H9 (cell line): ENCODE measurements at regions not wholly inside any gene's neighbourhood (a gene's known extent, or its start where the extent isn't known, plus 50 kb on each side); places are given as distances from the start of the nearest gene placed in this dataset.

ENCODE experiments used
- DNase-seq: peaks from one replicate; pipeline ENCODE4 v3.0.0-alpha.2; 2017
- H2AFZ ChIP-seq: one replicate; pipeline ENCODE4 v1.6.1; 2013; ENCODE audit warnings: mild to moderate bottlenecking, low read length, control low read depth, moderate library complexity
- H2AK5ac ChIP-seq: 2 replicates; pipeline ENCODE4 v1.6.1; 2013; ENCODE audit warnings: low read length, control low read depth, mixed read lengths; ENCODE audit not compliant: insufficient read length
- H2BK120ac ChIP-seq: one replicate; pipeline ENCODE4 v1.6.1; 2013; ENCODE audit warnings: low read depth, mild to moderate bottlenecking, low read length, control low read depth, inconsistent platforms; ENCODE audit not compliant: poor library complexity, severe bottlenecking
- H2BK12ac ChIP-seq: 2 replicates; pipeline ENCODE4 v1.6.1; 2013; ENCODE audit warnings: low read length, control low read depth, mixed read lengths, low read depth; ENCODE audit not compliant: insufficient read length
- H2BK15ac ChIP-seq: 2 replicates; pipeline ENCODE4 v1.6.1; 2013; ENCODE audit warnings: low read depth, low read length, control low read depth
- H2BK20ac ChIP-seq: one replicate; pipeline ENCODE4 v1.6.1; 2013; ENCODE audit warnings: low read depth, mild to moderate bottlenecking, low read length, control low read depth, inconsistent platforms; ENCODE audit not compliant: poor library complexity, severe bottlenecking
- H2BK5ac ChIP-seq: 2 replicates; pipeline ENCODE4 v1.6.1; 2013; ENCODE audit warnings: low read length, control low read depth, mixed read lengths; ENCODE audit not compliant: insufficient read length
- H3K14ac ChIP-seq: 2 replicates; pipeline ENCODE4 v1.6.1; 2013; ENCODE audit warnings: low read length, control low read depth; ENCODE audit not compliant: insufficient read depth
- H3K18ac ChIP-seq: 2 replicates; pipeline ENCODE4 v1.6.1; 2013; ENCODE audit warnings: low read depth, mild to moderate bottlenecking, mixed read lengths, low read length, control low read depth; ENCODE audit not compliant: insufficient read length
- H3K23ac ChIP-seq: 2 replicates; pipeline ENCODE4 v1.6.1; 2013; ENCODE audit warnings: low read length, control low read depth, mixed read lengths, low read depth; ENCODE audit not compliant: insufficient read length
- H3K23me2 ChIP-seq: 2 replicates; pipeline ENCODE4 v1.6.1; 2013; ENCODE audit warnings: low read depth, mild to moderate bottlenecking, mixed read lengths, low read length, control low read depth; ENCODE audit not compliant: insufficient read length, poor library complexity, severe bottlenecking
- H3K27ac ChIP-seq: 2 replicates; pipeline ENCODE4 v1.5.1; 2013; ENCODE audit warnings: low read length, control low read depth, mixed read lengths, low read depth; ENCODE audit not compliant: insufficient read length
- H3K27me3 ChIP-seq: 2 replicates; pipeline ENCODE4 v1.6.1; 2013; ENCODE audit warnings: low read length, control low read depth, inconsistent platforms; ENCODE audit not compliant: insufficient read depth
- H3K4ac ChIP-seq: 2 replicates; pipeline ENCODE4 v1.6.1; 2013; ENCODE audit warnings: low read depth, mild to moderate bottlenecking, control low read depth, inconsistent platforms, low read length, moderate library complexity
- H3K4me1 ChIP-seq: 2 replicates; pipeline ENCODE4 v1.6.1; 2013; ENCODE audit warnings: low read length, control low read depth, inconsistent platforms; ENCODE audit not compliant: insufficient read depth
- H3K4me2 ChIP-seq: 2 replicates; pipeline ENCODE4 v1.6.1; 2013; ENCODE audit warnings: low read length, control low read depth, mixed read lengths; ENCODE audit not compliant: insufficient read length, insufficient read depth
- H3K56ac ChIP-seq: 2 replicates; pipeline ENCODE4 v1.6.1; 2013; ENCODE audit warnings: low read depth, mild to moderate bottlenecking, mixed read lengths, low read length, control low read depth; ENCODE audit not compliant: insufficient read length
- H3K79me1 ChIP-seq: 2 replicates; pipeline ENCODE4 v1.6.1; 2013; ENCODE audit warnings: low read depth, mild to moderate bottlenecking, moderate library complexity, low read length, control low read depth, inconsistent platforms; ENCODE audit not compliant: insufficient read depth, poor library complexity, severe bottlenecking
- H3K79me2 ChIP-seq: 2 replicates; pipeline ENCODE4 v1.6.1; 2013; ENCODE audit warnings: low read length, control low read depth, inconsistent platforms; ENCODE audit not compliant: insufficient read depth
- H3K9ac ChIP-seq: 2 replicates; pipeline ENCODE4 v1.6.1; 2013; ENCODE audit warnings: low read length, control low read depth, mixed read lengths; ENCODE audit not compliant: insufficient read length; ENCODE audit errors: extremely low read depth
- H3K9me3 ChIP-seq: one replicate; pipeline ENCODE4 v1.6.1; 2013; ENCODE audit warnings: low read depth, low read length, inconsistent platforms; ENCODE audit not compliant: control insufficient read depth
- H3T11ph ChIP-seq: one replicate; pipeline ENCODE4 v1.6.1; 2013; ENCODE audit warnings: mild to moderate bottlenecking, low read length, control low read depth, inconsistent platforms
- H4K20me1 ChIP-seq: one replicate; pipeline ENCODE4 v1.6.1; 2013; ENCODE audit not compliant: control insufficient read depth, insufficient read length, insufficient read depth
- H4K5ac ChIP-seq: 2 replicates; pipeline ENCODE4 v1.6.1; 2013; ENCODE audit warnings: low read depth, mild to moderate bottlenecking, mixed read lengths, low read length, control low read depth; ENCODE audit not compliant: insufficient read length
- H4K8ac ChIP-seq: replicated peaks from 2 replicates; pipeline ENCODE4 v1.6.1; 2013; ENCODE audit warnings: low read length, control low read depth, mixed read lengths, low read depth; ENCODE audit not compliant: insufficient read length
- H4K91ac ChIP-seq: 2 replicates; pipeline ENCODE4 v1.6.1; 2013; ENCODE audit warnings: low read depth, mild to moderate bottlenecking, moderate library complexity, mixed read lengths, low read length, control low read depth; ENCODE audit not compliant: insufficient read length
- H3K27ac Mint-ChIP-seq, 3 experiments: 2 replicates in 2 of 3; 3 replicates in 1 of 3; pipeline ENCODE4 v1.8.0; 2020 to 2021; ENCODE audit warnings: mixed read lengths in 3 of 3, mild to moderate bottlenecking in 1 of 3, moderate library complexity in 1 of 3
- H3K27me3 Mint-ChIP-seq: 2 replicates; pipeline ENCODE4 v1.8.0; 2021; ENCODE audit warnings: low read depth, mild to moderate bottlenecking, moderate library complexity, mixed read lengths
- H3K36me3 Mint-ChIP-seq, 3 experiments: 2 replicates in 2 of 3; 3 replicates in 1 of 3; pipeline ENCODE4 v1.8.0; 2020 to 2021; ENCODE audit warnings: low read depth in 3 of 3, mixed read lengths in 3 of 3; ENCODE audit not compliant: insufficient read depth in 1 of 3
- H3K4me1 Mint-ChIP-seq, 2 experiments: 2 replicates each; pipeline ENCODE4 v1.8.0; 2020; ENCODE audit warnings: mixed read lengths in 2 of 2
- H3K4me3 Mint-ChIP-seq, 2 experiments: 2 replicates in 1 of 2; 3 replicates in 1 of 2; pipeline ENCODE4 v1.8.0; 2020 to 2021; ENCODE audit warnings: mild to moderate bottlenecking in 2 of 2, mixed read lengths in 2 of 2, moderate library complexity in 1 of 2
- H3K9me3 Mint-ChIP-seq, 2 experiments: 2 replicates in 1 of 2; 3 replicates in 1 of 2; pipeline ENCODE4 v1.8.0; 2020; ENCODE audit warnings: mild to moderate bottlenecking in 2 of 2, mixed read lengths in 2 of 2, moderate library complexity in 1 of 2
- WGBS: extraction: QIAGEN DNeasy Blood & Tissue Kit; methylation state at CpG from one replicate; pipeline ENCODE4 v1.1.7; 2013; ENCODE audit warnings: missing lambda C conversion rate, low lambda C conversion rate, mixed read lengths; ENCODE audit not compliant: insufficient read length; ENCODE audit errors: extremely low coverage; 5-methylcytosine and 5-hydroxymethylcytosine counted together
- TF ChIP-seq, protein P1 (sequence below): fragments of 200-600 bp; sonication (generic); conservative IDR thresholded peaks from 3 replicates; pipeline ENCODE4 v1.8.0; 2021; ENCODE audit warnings: antibody characterized with exemption, mild to moderate bottlenecking

DNA sequence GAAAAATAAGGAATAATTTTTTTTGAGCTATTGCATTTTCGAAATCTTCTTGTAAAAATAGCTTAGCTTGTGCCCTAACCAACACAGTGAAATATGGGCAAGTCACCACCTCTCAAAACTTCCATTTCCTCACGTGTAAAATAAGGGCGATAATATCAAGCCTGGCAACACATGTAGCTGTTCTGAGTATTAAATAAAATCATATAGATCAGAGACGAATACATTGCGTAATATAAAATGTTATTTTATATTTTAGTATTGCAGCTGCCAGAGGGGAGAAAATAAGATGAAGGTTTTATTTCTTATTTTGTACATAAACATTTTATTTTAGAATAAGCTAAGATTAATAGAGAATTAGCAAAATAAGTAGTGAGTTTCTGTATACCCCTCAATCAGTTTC lies 85.9 kb downstream of the C21orf91 start:
- H3K56ac ChIP-seq: no peak overlapping the region
- no peak for DNase-seq
- no peak overlapping the region for H4K5ac ChIP-seq

More for the DNA sequence above, 85.9 kb downstream of the C21orf91 start:
- Histone ChIP-seq H3K4me2 (no peak overlapping the region), H2AFZ (no peak overlapping the region), H3K18ac (no peak overlapping the region), H2BK20ac (no peak overlapping the region), H3K9ac (no peak overlapping the region), H4K8ac (no peak overlapping the region), H3K14ac (no peak overlapping the region), H2AK5ac (no peak overlapping the region), H3K9me3 (no peaks in the 10 kb centered on the region), H2BK5ac (no peak overlapping the region), H3K23ac (no peak overlapping the region), H3K27me3 (no peaks in the 10 kb centered on the region), H2BK15ac (no peak overlapping the region), H3K79me1 (no peaks in the 10 kb centered on the region), H3K27ac (no peak overlapping the region), H2BK120ac (no peak overlapping the region), H4K91ac (no peak overlapping the region), H3K23me2 (no peaks in the 10 kb centered on the region), H3K79me2 (no peaks in the 10 kb centered on the region), H3T11ph (no peak overlapping the region), H3K4me1 (no peaks in the 10 kb centered on the region), H2BK12ac (no peak overlapping the region), H4K20me1 (no peaks in the 10 kb centered on the region), H3K4ac (no peak overlapping the region)
- Mint-ChIP-seq H3K27me3 (no peaks in the 10 kb centered on the region), H3K9me3 (no peaks in the 10 kb centered on the region; a peak in 1 of 5 replicates), H3K4me1 (no peaks in the 10 kb centered on the region), H3K4me3 (no peak overlapping the region), H3K36me3 (no peaks in the 10 kb centered on the region; a peak in 2 of 7 replicates), H3K27ac (no peak overlapping the region)
- no CpG with 5 or more reads among the region's 5 CpGs for WGBS
- TF ChIP-seq, protein P1, sequence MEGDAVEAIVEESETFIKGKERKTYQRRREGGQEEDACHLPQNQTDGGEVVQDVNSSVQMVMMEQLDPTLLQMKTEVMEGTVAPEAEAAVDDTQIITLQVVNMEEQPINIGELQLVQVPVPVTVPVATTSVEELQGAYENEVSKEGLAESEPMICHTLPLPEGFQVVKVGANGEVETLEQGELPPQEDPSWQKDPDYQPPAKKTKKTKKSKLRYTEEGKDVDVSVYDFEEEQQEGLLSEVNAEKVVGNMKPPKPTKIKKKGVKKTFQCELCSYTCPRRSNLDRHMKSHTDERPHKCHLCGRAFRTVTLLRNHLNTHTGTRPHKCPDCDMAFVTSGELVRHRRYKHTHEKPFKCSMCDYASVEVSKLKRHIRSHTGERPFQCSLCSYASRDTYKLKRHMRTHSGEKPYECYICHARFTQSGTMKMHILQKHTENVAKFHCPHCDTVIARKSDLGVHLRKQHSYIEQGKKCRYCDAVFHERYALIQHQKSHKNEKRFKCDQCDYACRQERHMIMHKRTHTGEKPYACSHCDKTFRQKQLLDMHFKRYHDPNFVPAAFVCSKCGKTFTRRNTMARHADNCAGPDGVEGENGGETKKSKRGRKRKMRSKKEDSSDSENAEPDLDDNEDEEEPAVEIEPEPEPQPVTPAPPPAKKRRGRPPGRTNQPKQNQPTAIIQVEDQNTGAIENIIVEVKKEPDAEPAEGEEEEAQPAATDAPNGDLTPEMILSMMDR: no peak
